Endothelial cell of umbilical vein (primary cell): ENCODE measurements at regions not wholly inside any gene's neighbourhood (a gene's known extent, or its start where the extent isn't known, plus 50 kb on each side); places are given as distances from the start of the nearest gene placed in this dataset.

Source experiments
- BruUV-seq: library from RNA; stranded (reverse); fragments of 400-500 nt; replicated peaks from 2 replicates; lab custom pipeline; 2021; lab: Mats Ljungman, UMichigan
- CTCF ChIA-PET: fragments of 300-600, 350-600 bp; sonication (Branson Sonifier 250); formaldehyde crosslinking; loops from one replicate; lab custom pipeline; 2021; ENCODE audit warnings: antibody characterized with exemption, inconsistent platforms; lab: Charles Lee
- POLR2A ChIA-PET: fragments of 300-600, 350-600 bp; sonication (Branson Sonifier 250); formaldehyde crosslinking; loops from one replicate; lab custom pipeline; 2021; ENCODE audit warnings: antibody characterized with exemption, inconsistent platforms; lab: Charles Lee
- DNase-seq: peaks from one replicate; pipeline ENCODE4 v3.0.0-alpha.2; 2011; ENCODE audit warnings: low read depth, low spot score
- FAIRE-seq: peaks from 2 replicates; lab custom pipeline; 2011; peaks lifted over from hg19 to GRCh38; lab: Jason Lieb, UNC
- H2AFZ ChIP-seq: 2 replicates; pipeline ENCODE4 v1.6.0; 2012; ENCODE audit warnings: low read depth, low read length, control low read depth, inconsistent platforms
- H3K27ac ChIP-seq: 2 replicates; pipeline ENCODE4 v1.5.1; 2011; ENCODE audit warnings: low read depth, mild to moderate bottlenecking, control low read depth, low read length, moderate library complexity; ENCODE audit not compliant: insufficient read depth
- H3K27me3 ChIP-seq, 2 experiments: 2 replicates each; pipeline versions ENCODE4 v1.6.0 to v1.6.1; 2011; ENCODE audit warnings: low read length in 2 of 2, mixed read lengths in 1 of 2; ENCODE audit not compliant: control insufficient read depth in 2 of 2, insufficient read depth in 2 of 2
- H3K36me3 ChIP-seq, 2 experiments: 2 replicates in 1 of 2; 3 replicates in 1 of 2; pipeline ENCODE4 v1.5.1; 2011; ENCODE audit warnings: low read length in 2 of 2, mild to moderate bottlenecking in 1 of 2, moderate library complexity in 1 of 2; ENCODE audit not compliant: control insufficient read depth in 2 of 2, insufficient read depth in 2 of 2; ENCODE audit errors: extremely low read depth in 1 of 2
- H3K4me1 ChIP-seq: 3 replicates; pipeline ENCODE4 v1.5.1; 2011; ENCODE audit warnings: mild to moderate bottlenecking, low read length; ENCODE audit not compliant: control insufficient read depth, insufficient read depth; ENCODE audit errors: extremely low read depth
- H3K4me2 ChIP-seq: 2 replicates; pipeline ENCODE4 v1.6.1; 2011; ENCODE audit warnings: low read length, control low read depth, mixed read lengths; ENCODE audit not compliant: insufficient read depth
- H3K4me3 ChIP-seq, 3 experiments: fragments of 200-600 bp in 1 of 3; sonication (generic), shearing (Covaris generic) in 1 of 3; replicated peaks in 1 of 3; 2 replicates each; pipeline ENCODE4 v1.5.1; 2011 to 2016; ENCODE audit warnings: control low read depth in 3 of 3, low read length in 3 of 3, mild to moderate bottlenecking in 2 of 3, inconsistent platforms in 1 of 3, low read depth in 1 of 3, moderate library complexity in 1 of 3; ENCODE audit not compliant: insufficient read depth in 1 of 3
- H3K79me2 ChIP-seq: 2 replicates; pipeline ENCODE4 v1.6.0; 2012; ENCODE audit warnings: low read length, inconsistent platforms; ENCODE audit not compliant: control insufficient read depth, insufficient read depth
- H3K9ac ChIP-seq: replicated peaks from 2 replicates; pipeline ENCODE3; 2011; ENCODE audit warnings: low read length, control low read depth; ENCODE audit not compliant: insufficient read depth; ENCODE audit errors: extremely low read depth
- H3K9me1 ChIP-seq: replicated peaks from 3 replicates; pipeline ENCODE4 v1.6.0; 2011; ENCODE audit warnings: mild to moderate bottlenecking, low read length; ENCODE audit not compliant: control insufficient read depth, insufficient read depth; ENCODE audit errors: extremely low read depth
- H3K9me3 ChIP-seq: replicated peaks from 2 replicates; pipeline ENCODE4 v1.5.1; 2012; ENCODE audit warnings: low read length, inconsistent platforms; ENCODE audit not compliant: control insufficient read depth, insufficient read depth
- H4K20me1 ChIP-seq: replicated peaks from 2 replicates; pipeline ENCODE3; 2011; ENCODE audit warnings: mild to moderate bottlenecking, low read length; ENCODE audit not compliant: control insufficient read depth, insufficient read depth; ENCODE audit errors: extremely low read depth
- EZH2 ChIP-seq: IDR thresholded peaks from 2 replicates; pipeline ENCODE4 v1.6.1; 2012; ENCODE audit warnings: borderline replicate concordance, low read depth, mild to moderate bottlenecking, moderate library complexity, low read length, inconsistent platforms; ENCODE audit not compliant: severe bottlenecking
- FOS ChIP-seq: IDR thresholded peaks from 2 replicates; pipeline ENCODE4 v1.6.1; 2011; ENCODE audit warnings: mild to moderate bottlenecking, low read length, moderate library complexity, borderline replicate concordance; ENCODE audit not compliant: insufficient read depth
- GATA2 ChIP-seq: IDR thresholded peaks from 2 replicates; pipeline ENCODE4 v1.7.0; 2011; ENCODE audit warnings: low read depth, mild to moderate bottlenecking, moderate library complexity, mixed read lengths, low read length; ENCODE audit not compliant: insufficient read length, insufficient read depth
- JUN ChIP-seq: IDR thresholded peaks from 2 replicates; pipeline ENCODE4 v1.6.1; 2011; ENCODE audit warnings: borderline replicate concordance, low read depth; ENCODE audit not compliant: insufficient read length, insufficient read depth
- MYC ChIP-seq: IDR thresholded peaks from one replicate; pipeline ENCODE4 v1.6.1; 2011; ENCODE audit warnings: mild to moderate bottlenecking, low read depth, low read length
- POLR2A ChIP-seq: IDR thresholded peaks from 2 replicates; pipeline ENCODE4 v1.6.1; 2012; ENCODE audit warnings: low read depth, mild to moderate bottlenecking, control low read depth, low read length
- POLR2AphosphoS5 ChIP-seq: IDR thresholded peaks from 2 replicates; pipeline ENCODE4 v1.6.1; 2012; ENCODE audit warnings: low read depth, mild to moderate bottlenecking, control low read depth, low read length, moderate library complexity; ENCODE audit not compliant: insufficient read depth
- dilution Hi-C: fragments of 300-500 bp; cut with MboI; formaldehyde crosslinking; loops from one replicate; pipeline ENCODE4 v1.15.0; 2019; ENCODE audit warnings: low sequenced_read_pairs; ENCODE audit not compliant: extremely low pct_ligation_motif_present
- intact Hi-C: fragments of 100-400 bp; cut with micrococcal nuclease; formaldehyde crosslinking; loops from one replicate; pipeline ENCODE4 v1.10.0; 2022
- TF ChIP-seq, protein P1 (sequence below), 2 donors: IDR thresholded peaks; 1 replicate in 1 of 2; 2 replicates in 1 of 2; pipeline ENCODE4 v1.5.1; 2011; ENCODE audit warnings: low read length in 2 of 2, mild to moderate bottlenecking in 2 of 2, moderate library complexity in 2 of 2, control low read depth in 1 of 2, inconsistent platforms in 1 of 2, low read depth in 1 of 2; ENCODE audit not compliant: insufficient read depth in 1 of 2; ENCODE audit errors: extremely low read depth in 1 of 2
- TF ChIP-seq, protein P2 (sequence below): IDR thresholded peaks from 2 replicates; pipeline ENCODE4 v1.6.1; 2011; ENCODE audit not compliant: insufficient read depth, insufficient read length

DNA sequence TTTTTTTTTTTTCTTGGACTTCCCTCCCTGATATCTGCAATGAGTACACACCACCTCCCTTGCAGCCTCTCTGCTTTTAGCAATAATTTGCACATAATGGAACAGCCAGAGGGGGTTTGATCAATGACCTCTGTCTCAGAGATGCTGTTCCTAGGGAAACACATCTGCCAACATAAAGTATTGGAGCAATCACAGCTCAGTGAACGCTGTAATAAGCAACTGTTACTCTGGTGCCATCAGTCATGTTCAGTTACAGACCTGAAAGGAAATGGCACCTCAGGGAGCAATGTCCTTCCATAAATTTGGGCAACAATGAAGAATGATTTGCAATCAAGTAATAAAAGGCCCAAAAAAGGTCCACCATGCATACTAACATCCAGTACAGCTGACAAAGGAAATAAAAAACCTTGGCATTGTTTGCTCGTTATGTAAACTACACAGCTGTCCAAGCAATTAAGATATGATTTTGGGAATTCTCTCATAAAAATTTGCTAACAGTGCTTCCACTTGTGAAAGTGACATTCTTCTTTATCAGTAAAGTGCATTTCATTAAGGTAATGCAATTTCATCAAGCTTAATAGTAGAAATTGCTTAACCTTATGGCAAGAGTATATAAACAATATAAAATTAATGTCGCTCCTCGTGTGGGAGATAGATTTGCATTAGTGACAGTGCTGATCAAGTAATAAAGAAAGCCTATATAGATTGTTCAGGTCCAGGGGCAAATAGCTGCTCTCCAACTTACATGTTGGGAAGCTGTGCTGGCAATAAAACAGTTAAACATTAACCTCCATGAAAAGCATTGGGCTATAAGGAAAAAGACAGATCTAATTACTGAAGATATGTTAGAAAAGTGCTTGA, 167.8 kb downstream of the RASEF start:
- dilution Hi-C loops, result no loop called here
- H3K4me2 ChIP-seq, result no peak overlapping the region
- H3K4me1 ChIP-seq, result no peaks in the 10 kb centered on the region
- H4K20me1 ChIP-seq, result no peaks in the 10 kb centered on the region
- DNase-seq (no peak), FAIRE-seq (no peak)
- POLR2A ChIA-PET, result interaction anchor here (0.6 kb wide), 1 partner anchor 1415 kb away, joined by 3 read pairs; no protein-coding TSS in a partner anchor
- no peak overlapping the region for H2AFZ ChIP-seq
- TF ChIP-seq, protein P1, sequence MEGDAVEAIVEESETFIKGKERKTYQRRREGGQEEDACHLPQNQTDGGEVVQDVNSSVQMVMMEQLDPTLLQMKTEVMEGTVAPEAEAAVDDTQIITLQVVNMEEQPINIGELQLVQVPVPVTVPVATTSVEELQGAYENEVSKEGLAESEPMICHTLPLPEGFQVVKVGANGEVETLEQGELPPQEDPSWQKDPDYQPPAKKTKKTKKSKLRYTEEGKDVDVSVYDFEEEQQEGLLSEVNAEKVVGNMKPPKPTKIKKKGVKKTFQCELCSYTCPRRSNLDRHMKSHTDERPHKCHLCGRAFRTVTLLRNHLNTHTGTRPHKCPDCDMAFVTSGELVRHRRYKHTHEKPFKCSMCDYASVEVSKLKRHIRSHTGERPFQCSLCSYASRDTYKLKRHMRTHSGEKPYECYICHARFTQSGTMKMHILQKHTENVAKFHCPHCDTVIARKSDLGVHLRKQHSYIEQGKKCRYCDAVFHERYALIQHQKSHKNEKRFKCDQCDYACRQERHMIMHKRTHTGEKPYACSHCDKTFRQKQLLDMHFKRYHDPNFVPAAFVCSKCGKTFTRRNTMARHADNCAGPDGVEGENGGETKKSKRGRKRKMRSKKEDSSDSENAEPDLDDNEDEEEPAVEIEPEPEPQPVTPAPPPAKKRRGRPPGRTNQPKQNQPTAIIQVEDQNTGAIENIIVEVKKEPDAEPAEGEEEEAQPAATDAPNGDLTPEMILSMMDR (IDR thresholded peaks at IDR 0.05; ENCODE audit: extremely low read depth in 1 of 2, insufficient read depth in 1 of 2, low read depth in 1 of 2, low read length in 2 of 2), result no peak
- TF ChIP-seq GATA2 (no peak), EZH2 (no peak), MYC (no peak), POLR2A (no peak), JUN (no peak), FOS (no peak), POLR2AphosphoS5 (no peak)
- TF ChIP-seq, protein P2, sequence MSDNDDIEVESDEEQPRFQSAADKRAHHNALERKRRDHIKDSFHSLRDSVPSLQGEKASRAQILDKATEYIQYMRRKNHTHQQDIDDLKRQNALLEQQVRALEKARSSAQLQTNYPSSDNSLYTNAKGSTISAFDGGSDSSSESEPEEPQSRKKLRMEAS, result no peak
- H3K27me3 ChIP-seq, result no peaks in the 10 kb centered on the region
- H3K36me3 ChIP-seq, result no peaks in the 10 kb centered on the region
- H3K27ac ChIP-seq, result no peak overlapping the region
- intact Hi-C loops, result no loop called here
- no peaks in the 10 kb centered on the region for H3K9me3 ChIP-seq
- CTCF ChIA-PET, result no interaction called here
- no TSS peak for BruUV-seq
- no peaks in the 10 kb centered on the region for H3K79me2 ChIP-seq
- no peak overlapping the region for H3K4me3 ChIP-seq
- no peaks in the 10 kb centered on the region for H3K9me1 ChIP-seq
- H3K9ac ChIP-seq, result no peak overlapping the region
